Choroid plexus epithelial cell (primary cell): ENCODE measurements at regions not wholly inside any gene's neighbourhood (a gene's known extent, or its start where the extent isn't known, plus 50 kb on each side); places are given as distances from the start of the nearest gene placed in this dataset.

ENCODE experiments used
- DNase-seq: peaks from one replicate; pipeline ENCODE4 v3.0.0-alpha.2; 2010; ENCODE audit warnings: low read depth
- H3K4me3 ChIP-seq: 2 replicates; pipeline ENCODE4 v1.5.1; 2011; ENCODE audit warnings: low read depth, mild to moderate bottlenecking, control low read depth, low read length, moderate library complexity
- CTCF ChIP-seq: conservative IDR thresholded peaks from 2 replicates; pipeline ENCODE4 v1.5.1; 2011; ENCODE audit warnings: low read depth, mild to moderate bottlenecking, control low read depth, inconsistent platforms, low read length, moderate library complexity

GRCh38 chr3:189508784-189509501 lies 122.2 kb upstream of the TP63 start:
- TF ChIP-seq CTCF = no peak
- no peak for DNase-seq
- H3K4me3 ChIP-seq = no peak overlapping the region

GRCh38 chr3:189512039-189512438 lies 119.2 kb upstream of the TP63 start:
- no peak for DNase-seq
- no peak for TF ChIP-seq CTCF
- H3K4me3 ChIP-seq = no peak overlapping the region

GRCh38 chr3:189512821-189513220 lies 118.4 kb upstream of the TP63 start:
- H3K4me3 ChIP-seq = no peak overlapping the region
- no peak for TF ChIP-seq CTCF
- no peak for DNase-seq

- no peak overlapping the region for H3K4me3 ChIP-seq
- TF ChIP-seq CTCF = no peak
- DNase-seq = no peak
Measured at GRCh38 chr3:189513281-189514117, 117.7 kb upstream of the TP63 start.

GRCh38 chr3:189516039-189516438 lies 115.2 kb upstream of the TP63 start:
- no peak for DNase-seq
- no peak for TF ChIP-seq CTCF
- H3K4me3 ChIP-seq = no peak overlapping the region

- no peak overlapping the region for H3K4me3 ChIP-seq
- no peak for TF ChIP-seq CTCF
- DNase-seq = no peak
Measured at GRCh38 chr3:189517981-189518380, 113.2 kb upstream of the TP63 start.

GRCh38 chr3:189519458-189519857 lies 111.7 kb upstream of the TP63 start:
- H3K4me3 ChIP-seq = no peak overlapping the region
- TF ChIP-seq CTCF = no peak
- DNase-seq = no peak
